ENCODE measurements at regions not wholly inside any gene's neighbourhood (a gene's known extent, or its start where the extent isn't known, plus 50 kb on each side); places are given as distances from the start of the nearest gene placed in this dataset.

- no peak for DNase-seq
Observed at GRCh38 chr12:92208613-92209121, 63.0 kb upstream of the BTG1 start.

GRCh38 chr12:92206596-92206995 lies 61.0 kb upstream of the BTG1 start:
- DNase-seq: no peak

- no peak for DNase-seq
Observed at GRCh38 chr12:92206011-92206410, 60.4 kb upstream of the BTG1 start.

- DNase-seq: no peak
Observed at GRCh38 chr12:92199819-92200576, 54.4 kb upstream of the BTG1 start.

GRCh38 chr12:92197815-92198214 lies 52.2 kb upstream of the BTG1 start:
- DNase-seq: no peak

GRCh38 chr12:92196368-92196767 lies 50.7 kb upstream of the BTG1 start:
- no peak for DNase-seq

All from activated CD4-positive, alpha-beta T cell treated with anti-CD3 and anti-CD28 coated beads for 1 hour (primary cell).